ENCODE measurements at regions not wholly inside any gene's neighbourhood (a gene's known extent, or its start where the extent isn't known, plus 50 kb on each side); places are given as distances from the start of the nearest gene placed in this dataset.

- Histone ChIP-seq H3K36me3 (no peaks in the 10 kb centered on the region), H3K27me3 (no peaks in the 10 kb centered on the region), H3K27ac (no peak overlapping the region), H3K4me1 (peaks cover 0 to 2% (median 0%) of the 10 kb centered on the region in 4 donors), H3K9me3 (no peaks in the 10 kb centered on the region), H3K4me3 (no peak overlapping the region)
- DNase-seq, result no peak
- TF ChIP-seq, protein P1, sequence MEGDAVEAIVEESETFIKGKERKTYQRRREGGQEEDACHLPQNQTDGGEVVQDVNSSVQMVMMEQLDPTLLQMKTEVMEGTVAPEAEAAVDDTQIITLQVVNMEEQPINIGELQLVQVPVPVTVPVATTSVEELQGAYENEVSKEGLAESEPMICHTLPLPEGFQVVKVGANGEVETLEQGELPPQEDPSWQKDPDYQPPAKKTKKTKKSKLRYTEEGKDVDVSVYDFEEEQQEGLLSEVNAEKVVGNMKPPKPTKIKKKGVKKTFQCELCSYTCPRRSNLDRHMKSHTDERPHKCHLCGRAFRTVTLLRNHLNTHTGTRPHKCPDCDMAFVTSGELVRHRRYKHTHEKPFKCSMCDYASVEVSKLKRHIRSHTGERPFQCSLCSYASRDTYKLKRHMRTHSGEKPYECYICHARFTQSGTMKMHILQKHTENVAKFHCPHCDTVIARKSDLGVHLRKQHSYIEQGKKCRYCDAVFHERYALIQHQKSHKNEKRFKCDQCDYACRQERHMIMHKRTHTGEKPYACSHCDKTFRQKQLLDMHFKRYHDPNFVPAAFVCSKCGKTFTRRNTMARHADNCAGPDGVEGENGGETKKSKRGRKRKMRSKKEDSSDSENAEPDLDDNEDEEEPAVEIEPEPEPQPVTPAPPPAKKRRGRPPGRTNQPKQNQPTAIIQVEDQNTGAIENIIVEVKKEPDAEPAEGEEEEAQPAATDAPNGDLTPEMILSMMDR (IDR thresholded peaks at IDR 0.05), result no peak
- no peak for TF ChIP-seq POLR2A (IDR thresholded peaks at IDR 0.05)
- TF ChIP-seq POLR2AphosphoS5 (IDR thresholded peaks at IDR 0.05), result no peak
- no peak for TF ChIP-seq EP300 (IDR thresholded peaks at IDR 0.05)
- intact Hi-C loops (cut with DNase I), result no loop called here
Observed at GRCh38 chr5:15074651-15075050, 203.1 kb upstream of the ANKH start.

GRCh38 chr5:15073453-15073852 lies 201.9 kb upstream of the ANKH start:
- H3K27ac ChIP-seq, result no peak overlapping the region
- no peak for DNase-seq
- TF ChIP-seq EP300 (IDR thresholded peaks at IDR 0.05) (no peak), POLR2A (IDR thresholded peaks at IDR 0.05) (no peak), POLR2AphosphoS5 (IDR thresholded peaks at IDR 0.05) (no peak)
- TF ChIP-seq, protein P1 (IDR thresholded peaks at IDR 0.05), result no peak
- H3K4me3 ChIP-seq, result no peak overlapping the region
- no peaks in the 10 kb centered on the region for H3K4me1 ChIP-seq
- no peaks in the 10 kb centered on the region for H3K36me3 ChIP-seq
- intact Hi-C loops (cut with DNase I), result no loop called here
- 57 to 73% methylated on average over 3 of the region's 3 CpGs for WGBS, 2 donors
- H3K9me3 ChIP-seq, result peaks cover 0 to 2% (median 0%) of the 10 kb centered on the region in 4 donors
- no peaks in the 10 kb centered on the region for H3K27me3 ChIP-seq

- intact Hi-C loops (cut with DNase I), result no loop called here
- Histone ChIP-seq H3K4me3 (no peak overlapping the region), H3K36me3 (no peaks in the 10 kb centered on the region), H3K9me3 (peaks cover 0 to 2% (median 0%) of the 10 kb centered on the region in 4 donors), H3K4me1 (no peaks in the 10 kb centered on the region), H3K27me3 (no peaks in the 10 kb centered on the region), H3K27ac (no peak overlapping the region)
- 81 to 83% methylated on average over 6 of the region's 6 CpGs for WGBS, 2 donors
- TF ChIP-seq POLR2A (IDR thresholded peaks at IDR 0.05) (no peak), EP300 (IDR thresholded peaks at IDR 0.05) (no peak)
- TF ChIP-seq, protein P1 (IDR thresholded peaks at IDR 0.05), result no peak
- no peak for DNase-seq
Observed at GRCh38 chr5:15070907-15071306, 199.3 kb upstream of the ANKH start.

GRCh38 chr5:15069407-15069905 lies 197.9 kb upstream of the ANKH start:
- no peak for DNase-seq
- intact Hi-C loops (cut with DNase I), result no loop called here
- Histone ChIP-seq H3K9me3 (peaks cover 0 to 2% (median 0%) of the 10 kb centered on the region in 4 donors), H3K36me3 (no peaks in the 10 kb centered on the region), H3K4me3 (no peak overlapping the region), H3K27me3 (no peaks in the 10 kb centered on the region), H3K4me1 (no peaks in the 10 kb centered on the region), H3K27ac (no peak overlapping the region)
- no peak for TF ChIP-seq POLR2A (IDR thresholded peaks at IDR 0.05)
- TF ChIP-seq, protein P1 (IDR thresholded peaks at IDR 0.05), result no peak
- 82 to 88% methylated on average over 1 of the region's 1 CpG for WGBS, 2 donors

GRCh38 chr5:15065091-15065490 lies 193.5 kb upstream of the ANKH start:
- Histone ChIP-seq H3K27me3 (no peaks in the 10 kb centered on the region), H3K4me3 (no peak overlapping the region), H3K27ac (no peak overlapping the region), H3K9me3 (peaks cover 0 to 2% (median 0%) of the 10 kb centered on the region in 4 donors), H3K4me1 (no peaks in the 10 kb centered on the region), H3K36me3 (no peaks in the 10 kb centered on the region)
- DNase-seq, result no peak
- 77 to 92% methylated on average over 2 of the region's 2 CpGs for WGBS, 2 donors
- TF ChIP-seq EP300 (IDR thresholded peaks at IDR 0.05) (no peak), POLR2AphosphoS5 (IDR thresholded peaks at IDR 0.05) (no peak)
- TF ChIP-seq, protein P1 (IDR thresholded peaks at IDR 0.05), result no peak
- intact Hi-C loops (cut with DNase I), result no loop called here

Data from sigmoid colon (tissue), 6 donors.